HG02885 (cell line): ENCODE measurements at regions not wholly inside any gene's neighbourhood (a gene's known extent, or its start where the extent isn't known, plus 50 kb on each side); places are given as distances from the start of the nearest gene placed in this dataset.

ENCODE experiments used
- ATAC-seq: cut with Tn5 transposase; IDR thresholded peaks from one replicate; pipeline ENCODE4 v1.9.1; 2021; ENCODE audit warnings: mild to moderate bottlenecking; ENCODE audit not compliant: unreplicated experiment, poor library complexity

GRCh38 chr9:21741151-21741550, 61.3 kb upstream of the MTAP start:
- no peak for ATAC-seq

GRCh38 chr9:21744320-21744719, 58.1 kb upstream of the MTAP start:
- no peak for ATAC-seq

DNA sequence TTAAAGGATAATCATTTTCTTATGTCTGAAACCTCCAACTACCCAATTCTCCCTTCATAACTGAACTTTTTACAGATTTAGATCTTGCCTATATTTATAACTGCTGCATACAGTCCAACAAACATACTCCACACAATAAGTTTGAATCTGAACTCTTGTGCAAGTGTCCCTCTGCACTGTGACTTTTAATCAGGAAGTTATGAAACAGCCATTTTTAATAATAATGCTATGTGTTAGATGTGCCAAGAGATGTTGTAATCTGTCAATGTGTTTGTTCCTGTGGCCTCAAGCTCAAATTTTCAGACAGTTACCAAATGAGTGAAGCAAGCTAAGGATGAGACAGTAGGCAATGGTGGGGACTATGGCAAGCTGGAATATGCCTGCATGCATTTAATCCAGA, 57.6 kb upstream of the MTAP start:
- no peak for ATAC-seq

GRCh38 chr9:21746550-21746949, 55.9 kb upstream of the MTAP start:
- ATAC-seq: no peak

GRCh38 chr9:21747175-21747574, 55.3 kb upstream of the MTAP start:
- no peak for ATAC-seq

GRCh38 chr9:21750021-21750735, 52.3 kb upstream of the MTAP start:
- no peak for ATAC-seq

- no peak for ATAC-seq
These were observed 50.4 kb upstream of the MTAP start for GRCh38 chr9:21751998-21752397.
